ENCODE measurements at regions not wholly inside any gene's neighbourhood (a gene's known extent, or its start where the extent isn't known, plus 50 kb on each side); places are given as distances from the start of the nearest gene placed in this dataset.

DNA sequence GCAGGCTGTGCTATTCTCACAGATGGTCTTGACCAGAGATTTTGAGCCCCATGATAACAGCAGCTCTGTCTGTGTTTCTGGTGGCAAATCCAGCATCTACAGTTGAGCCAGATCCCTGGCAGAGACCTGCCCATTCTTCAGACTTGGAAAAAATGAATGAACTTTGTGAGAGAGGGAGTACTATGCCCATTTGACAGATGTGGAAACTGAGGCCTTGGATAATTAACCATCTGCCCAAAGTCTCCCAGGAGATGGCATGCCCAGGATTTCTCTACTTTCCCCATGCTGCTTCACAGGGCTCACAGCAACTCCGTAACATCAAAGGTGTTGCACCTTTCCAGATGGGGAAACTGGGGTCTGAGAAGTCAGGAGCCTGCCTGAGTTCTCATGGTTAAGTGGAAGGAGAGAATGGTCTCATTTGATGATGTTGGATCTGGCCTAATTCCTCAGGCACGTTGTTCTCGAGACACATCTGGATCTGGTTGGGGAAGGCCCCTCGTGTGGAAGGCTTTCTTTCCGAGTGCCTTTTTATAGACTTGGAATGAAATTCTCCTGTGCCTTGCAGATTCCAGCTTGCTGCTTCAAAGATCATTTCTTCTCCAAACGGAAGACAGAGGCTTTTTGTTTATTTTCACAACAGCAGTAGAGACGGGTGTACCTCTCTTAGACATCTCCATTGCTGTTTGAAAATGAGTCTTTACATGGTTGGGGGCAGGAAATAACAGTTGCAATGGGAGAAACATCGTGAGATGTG is 73.3 kb upstream of the STX18 start:
- TF ChIP-seq EZH2 (IDR thresholded peaks at IDR 0.05; ENCODE audit: borderline replicate concordance) (no peak), EZH2phosphoT487 (IDR thresholded peaks at IDR 0.05; ENCODE audit: low read depth, severe bottlenecking, unreplicated experiment) (no peak)
- TF ChIP-seq, protein P1, sequence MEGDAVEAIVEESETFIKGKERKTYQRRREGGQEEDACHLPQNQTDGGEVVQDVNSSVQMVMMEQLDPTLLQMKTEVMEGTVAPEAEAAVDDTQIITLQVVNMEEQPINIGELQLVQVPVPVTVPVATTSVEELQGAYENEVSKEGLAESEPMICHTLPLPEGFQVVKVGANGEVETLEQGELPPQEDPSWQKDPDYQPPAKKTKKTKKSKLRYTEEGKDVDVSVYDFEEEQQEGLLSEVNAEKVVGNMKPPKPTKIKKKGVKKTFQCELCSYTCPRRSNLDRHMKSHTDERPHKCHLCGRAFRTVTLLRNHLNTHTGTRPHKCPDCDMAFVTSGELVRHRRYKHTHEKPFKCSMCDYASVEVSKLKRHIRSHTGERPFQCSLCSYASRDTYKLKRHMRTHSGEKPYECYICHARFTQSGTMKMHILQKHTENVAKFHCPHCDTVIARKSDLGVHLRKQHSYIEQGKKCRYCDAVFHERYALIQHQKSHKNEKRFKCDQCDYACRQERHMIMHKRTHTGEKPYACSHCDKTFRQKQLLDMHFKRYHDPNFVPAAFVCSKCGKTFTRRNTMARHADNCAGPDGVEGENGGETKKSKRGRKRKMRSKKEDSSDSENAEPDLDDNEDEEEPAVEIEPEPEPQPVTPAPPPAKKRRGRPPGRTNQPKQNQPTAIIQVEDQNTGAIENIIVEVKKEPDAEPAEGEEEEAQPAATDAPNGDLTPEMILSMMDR (IDR thresholded peaks at IDR 0.05; ENCODE audit: poor library complexity): no peak

Data from hepatocyte (in vitro differentiated cells).